Bone marrow (tissue), 2 donors: ENCODE measurements at regions not wholly inside any gene's neighbourhood (a gene's known extent, or its start where the extent isn't known, plus 50 kb on each side); places are given as distances from the start of the nearest gene placed in this dataset.
"Not testable (repeated sequence)": the region's sequence is repeated elsewhere in the genome, so short reads cannot be mapped to it uniquely, and the experiment has no call there.

Experiments used
- DNase-seq, 2 donors: peaks; one replicate each; lab custom pipeline; 2025; lab: John Stamatoyannopoulos, UW

DNA sequence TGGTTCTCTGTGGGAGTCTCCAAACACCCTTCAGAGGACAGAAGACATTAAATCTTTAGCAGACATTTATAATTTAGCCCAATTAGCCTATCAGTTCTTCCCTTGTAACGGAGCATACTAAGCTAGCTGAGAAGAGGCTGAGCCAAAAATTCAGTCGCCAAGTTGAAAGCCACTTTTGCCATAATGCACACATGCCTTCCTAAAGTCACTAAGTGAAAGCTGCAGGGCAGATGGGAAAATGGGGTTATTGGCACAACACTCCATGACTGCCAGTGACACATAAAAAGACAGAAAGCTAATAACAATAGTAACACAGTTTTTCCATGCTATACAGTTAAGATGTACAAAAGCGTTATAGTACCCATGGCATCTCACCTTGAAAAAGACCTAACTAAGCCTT is 176.2 kb downstream of the DIRAS2 start:
- DNase-seq, result no peak

DNA sequence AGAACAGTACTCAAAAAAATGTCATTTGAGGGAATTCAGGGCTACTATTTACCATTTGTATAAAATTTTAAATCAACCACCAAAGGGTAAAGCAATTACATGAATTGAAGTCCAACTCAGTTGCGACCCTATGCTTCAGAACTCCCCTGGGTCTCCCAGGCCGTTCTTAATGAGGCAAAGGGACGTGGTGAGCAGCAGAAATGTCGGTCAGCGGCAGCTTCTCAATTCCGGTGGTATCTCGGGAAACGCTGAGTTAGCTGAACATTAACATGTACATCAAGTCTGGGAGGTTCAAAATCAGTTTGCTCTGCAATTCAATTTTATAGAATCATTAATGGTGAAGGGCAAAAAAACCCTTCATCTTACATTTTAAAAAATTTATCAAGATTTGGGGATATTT is 173.2 kb downstream of the DIRAS2 start:
- DNase-seq, result no peak

DNA sequence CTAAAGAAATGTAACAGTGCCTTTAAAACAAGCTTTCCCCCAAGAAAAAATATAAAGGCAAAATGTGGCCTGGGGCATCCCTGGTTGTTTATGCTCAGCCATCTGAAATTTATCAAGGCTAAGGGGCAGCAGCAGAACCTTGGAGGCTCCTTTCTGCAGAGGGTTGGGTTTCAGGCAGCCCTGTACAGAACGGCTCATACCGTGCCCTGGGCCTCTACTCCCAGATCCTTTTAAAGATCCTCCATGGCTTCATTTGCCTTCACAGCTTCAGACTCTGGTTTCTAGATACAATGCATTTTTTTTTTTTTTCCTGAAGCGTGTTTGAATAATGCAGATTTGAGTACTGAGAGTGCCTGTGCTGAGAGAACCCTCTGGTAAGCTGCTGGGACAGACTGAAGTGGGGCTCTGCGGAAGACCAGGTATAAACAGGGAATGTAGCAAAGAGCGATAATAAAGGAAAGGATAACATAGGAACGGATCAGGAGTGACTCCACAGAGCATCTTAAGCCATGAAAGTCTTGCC is 172.7 kb downstream of the DIRAS2 start:
- DNase-seq, result no peak

DNA sequence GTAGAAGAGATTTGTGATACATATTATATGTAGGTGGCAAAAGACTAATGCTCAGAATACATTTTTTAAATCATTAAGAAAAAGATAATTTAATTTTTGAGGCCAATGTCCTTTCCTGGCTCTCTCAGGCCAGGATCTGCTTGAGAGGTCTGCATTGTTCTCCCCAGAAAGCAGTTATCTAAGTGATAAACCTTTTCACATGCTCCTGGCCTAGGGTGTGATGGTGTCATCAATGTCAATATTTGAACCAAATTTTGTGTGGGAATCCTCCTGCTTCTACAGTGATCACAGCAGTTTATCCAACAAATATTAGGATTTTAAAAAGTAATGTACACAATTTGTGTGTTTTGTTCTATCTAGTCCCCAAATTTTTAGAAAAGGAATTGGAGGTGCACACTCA is 166.6 kb downstream of the DIRAS2 start:
- no peak for DNase-seq

DNA sequence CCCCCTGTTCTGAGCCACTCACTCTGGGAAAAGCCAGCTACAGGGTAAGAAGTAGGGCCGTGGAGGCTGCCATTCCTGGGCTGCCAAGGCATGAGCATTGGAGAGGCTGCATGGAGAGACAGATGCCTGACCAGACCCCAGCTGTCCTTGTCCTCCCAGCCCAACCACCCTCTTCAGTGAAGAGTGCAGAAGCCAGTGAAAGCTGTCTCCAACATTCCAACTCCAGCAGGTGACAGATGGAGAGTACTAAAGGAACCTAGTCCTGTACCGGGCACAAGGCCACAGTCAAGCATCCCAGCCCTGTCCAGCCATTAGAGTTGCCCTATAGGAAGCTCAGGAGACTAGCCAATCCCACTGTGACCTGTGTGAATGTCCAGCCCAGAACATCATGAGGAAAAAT is 165.1 kb downstream of the DIRAS2 start:
- DNase-seq, result no peak

DNA sequence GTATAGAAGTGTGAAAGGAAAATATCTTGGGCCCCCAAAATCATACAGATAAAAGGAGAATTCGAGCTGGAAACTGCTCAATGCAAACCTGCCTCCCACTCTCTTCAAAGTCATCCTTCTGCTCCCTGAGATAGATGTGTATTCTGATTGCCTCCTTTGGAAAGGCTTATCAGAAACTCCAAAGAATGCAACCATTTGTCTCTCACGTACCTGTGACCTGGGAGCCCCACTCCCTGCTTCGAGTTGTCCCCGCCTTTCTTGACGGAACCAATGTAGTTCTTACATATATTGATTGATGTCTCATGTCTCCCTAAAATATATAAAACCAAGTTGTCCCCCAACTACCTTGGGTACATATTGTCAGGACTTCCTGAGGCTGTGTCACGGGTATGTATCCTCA is 163.8 kb downstream of the DIRAS2 start:
- no peak for DNase-seq

DNA sequence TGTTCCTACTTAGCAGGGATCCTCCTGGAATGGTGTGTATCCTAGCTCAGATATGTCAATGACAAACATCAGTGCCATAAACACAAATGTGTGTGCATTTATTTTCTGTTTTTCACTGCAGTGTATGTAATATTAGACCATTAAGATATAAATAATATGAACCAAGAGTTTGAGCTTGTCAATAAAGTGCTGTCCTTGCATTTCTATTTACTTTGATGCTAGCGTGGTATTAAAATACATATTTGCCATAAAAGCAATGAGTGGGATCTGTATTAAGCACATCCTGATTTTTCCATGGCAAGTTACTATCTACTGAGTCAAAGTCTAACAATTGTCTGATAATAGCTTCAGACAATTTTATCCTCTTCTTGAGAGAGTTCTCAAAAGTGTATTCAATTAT is 157.6 kb downstream of the DIRAS2 start:
- DNase-seq, result no peak

DNA sequence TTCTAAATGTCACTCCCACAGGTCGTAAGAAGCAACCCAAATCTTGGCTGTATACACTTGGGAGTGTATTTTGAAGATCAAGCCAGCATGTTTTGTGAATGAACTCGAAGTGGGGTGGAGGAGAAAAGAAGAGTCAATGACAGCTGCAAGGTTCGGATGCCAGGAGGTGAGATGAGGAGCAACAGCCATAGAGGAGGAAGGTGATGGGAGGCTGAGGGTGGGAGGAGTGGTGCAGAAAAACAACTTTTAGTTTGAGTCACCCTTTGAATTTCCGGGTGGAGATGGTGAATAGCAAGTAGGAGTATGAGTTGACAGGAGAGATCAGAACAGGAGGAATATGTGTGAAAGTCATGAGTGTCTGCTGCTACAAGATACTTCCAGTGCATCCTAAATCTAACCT is 153.6 kb downstream of the DIRAS2 start:
- no peak for DNase-seq

DNA sequence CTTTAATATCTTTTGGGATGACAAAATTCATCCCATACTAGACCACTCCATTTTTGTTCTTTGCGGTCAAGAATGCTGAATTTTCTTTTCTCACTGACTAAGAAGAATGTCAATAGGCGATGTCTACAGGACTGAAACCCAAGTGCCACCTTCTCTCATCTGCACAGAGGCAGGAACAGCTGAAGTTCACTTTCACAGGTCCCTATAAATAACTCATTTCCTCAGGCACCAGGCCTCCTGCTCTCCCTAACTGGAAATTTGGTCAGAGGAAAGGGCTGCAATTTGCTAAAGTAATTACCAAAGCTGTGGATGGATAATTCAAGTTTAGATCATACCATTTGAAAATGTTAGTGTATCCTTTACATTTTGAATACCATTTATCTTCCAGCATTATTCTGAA is 142.9 kb downstream of the DIRAS2 start:
- no peak for DNase-seq

DNA sequence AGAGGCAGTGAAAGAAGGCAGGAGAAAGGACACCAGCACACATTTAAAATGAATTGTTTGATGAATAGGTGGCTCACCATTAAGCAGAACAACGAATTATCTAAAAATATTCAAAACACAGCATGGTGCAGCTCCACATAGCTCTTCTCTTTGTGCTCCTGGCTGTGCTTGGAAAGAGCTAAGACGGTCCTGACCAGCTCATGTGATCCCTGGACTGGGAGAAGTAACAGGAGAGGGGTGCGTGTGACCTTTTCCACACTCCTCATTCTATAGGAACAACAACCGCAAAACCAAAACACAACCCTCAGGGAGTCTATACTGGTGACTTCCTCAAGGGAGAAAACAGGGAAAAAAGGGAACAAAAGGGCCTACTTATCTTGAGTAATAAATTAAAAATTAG is 140.5 kb downstream of the DIRAS2 start:
- DNase-seq, result no peak

DNA sequence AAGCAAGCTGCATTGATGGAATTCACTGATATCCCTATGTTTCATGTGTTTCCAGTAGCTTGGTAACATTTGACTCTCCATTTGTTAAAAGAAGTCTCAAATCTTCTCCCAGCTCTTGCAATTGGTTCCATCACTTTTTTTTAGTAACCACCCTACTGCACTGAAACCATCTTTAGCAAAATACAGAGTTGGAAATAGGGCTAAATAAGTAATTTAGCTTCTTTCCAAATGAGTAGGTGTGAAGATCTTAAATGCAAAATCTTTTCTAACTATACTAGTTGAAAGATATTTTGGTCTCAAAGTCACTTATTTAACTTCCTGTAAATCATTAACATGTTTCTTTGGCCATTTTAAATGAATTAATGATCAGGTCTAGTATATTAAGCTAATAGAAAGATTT is 138.1 kb downstream of the DIRAS2 start:
- DNase-seq, result no peak

DNA sequence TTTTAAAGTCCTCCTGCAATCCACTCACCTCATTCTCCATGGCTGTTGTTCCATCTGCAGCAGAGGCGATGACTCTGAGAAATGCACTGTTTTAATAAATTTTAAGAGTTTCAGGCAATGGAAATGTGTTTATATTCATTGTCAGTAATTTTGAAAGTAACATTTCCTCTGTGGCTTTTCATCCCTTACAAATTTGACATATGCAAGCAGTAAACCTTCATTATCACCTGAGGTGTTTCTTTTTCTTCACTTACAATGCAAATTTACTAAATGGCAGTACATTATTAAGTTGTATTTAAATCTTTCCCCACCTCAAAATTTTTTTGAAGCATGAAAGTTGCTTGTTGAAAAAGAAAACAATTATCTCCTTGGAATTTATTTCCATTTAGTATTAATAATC is 136.9 kb downstream of the DIRAS2 start:
- DNase-seq, result no peak

DNA sequence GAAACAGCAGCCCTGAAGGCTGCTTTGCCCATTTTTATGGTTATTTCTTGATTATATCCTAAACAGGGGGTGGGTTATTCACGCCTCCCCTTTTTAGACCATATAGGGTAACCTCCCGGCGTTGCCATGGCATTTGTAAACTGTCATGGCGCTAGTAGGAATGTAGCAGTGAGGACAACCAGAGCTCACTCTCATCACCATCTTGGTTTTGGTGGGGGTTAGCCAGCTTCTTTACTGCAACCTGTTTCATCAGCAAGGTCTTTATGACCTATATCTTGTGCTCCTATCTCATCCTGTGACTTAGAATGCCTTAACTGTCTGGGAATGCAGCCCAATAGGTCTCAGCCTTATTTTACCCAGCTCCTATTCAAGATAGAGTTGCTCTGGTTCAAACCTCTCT is 136.2 kb downstream of the DIRAS2 start:
- DNase-seq, result not testable (repeated sequence)

DNA sequence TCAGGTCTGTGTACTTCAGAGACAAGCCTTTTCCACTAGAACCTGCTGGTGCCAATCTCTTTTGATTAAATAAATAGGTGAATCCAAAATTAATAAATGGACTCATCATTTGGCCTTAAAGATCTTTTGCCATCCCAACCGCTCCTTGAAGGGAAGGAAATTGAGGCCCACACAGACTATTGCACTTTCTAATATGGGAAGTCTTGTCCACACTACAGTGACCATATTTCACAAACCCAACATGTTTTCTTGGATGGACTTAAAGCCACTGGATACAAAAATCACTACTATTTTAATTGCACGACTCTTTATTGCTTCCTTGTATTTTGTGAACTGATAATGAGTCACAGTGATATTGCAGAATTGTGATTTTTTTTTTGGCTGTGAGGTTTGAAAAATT is 135.0 kb downstream of the DIRAS2 start:
- no peak for DNase-seq

DNA sequence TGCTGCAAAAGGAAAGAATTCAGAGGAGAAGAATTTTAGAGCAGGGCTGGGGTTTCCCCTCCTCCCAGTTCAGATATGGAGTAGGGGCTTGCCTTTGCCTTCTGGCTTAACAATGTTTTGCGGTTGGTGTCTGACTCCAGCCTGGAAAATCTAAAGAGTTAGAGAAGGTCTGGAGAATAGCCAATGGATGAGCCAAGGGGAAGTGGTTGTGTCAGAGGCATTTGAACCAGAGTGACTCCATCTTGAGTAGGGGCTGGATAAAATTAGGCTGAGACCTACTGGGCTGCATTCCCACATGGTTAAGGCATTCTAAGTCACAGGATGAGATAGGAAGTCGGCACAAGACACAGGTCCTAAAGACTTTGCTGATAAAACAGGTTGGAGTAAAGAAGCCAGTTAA is 133.7 kb downstream of the DIRAS2 start:
- no peak for DNase-seq

DNA sequence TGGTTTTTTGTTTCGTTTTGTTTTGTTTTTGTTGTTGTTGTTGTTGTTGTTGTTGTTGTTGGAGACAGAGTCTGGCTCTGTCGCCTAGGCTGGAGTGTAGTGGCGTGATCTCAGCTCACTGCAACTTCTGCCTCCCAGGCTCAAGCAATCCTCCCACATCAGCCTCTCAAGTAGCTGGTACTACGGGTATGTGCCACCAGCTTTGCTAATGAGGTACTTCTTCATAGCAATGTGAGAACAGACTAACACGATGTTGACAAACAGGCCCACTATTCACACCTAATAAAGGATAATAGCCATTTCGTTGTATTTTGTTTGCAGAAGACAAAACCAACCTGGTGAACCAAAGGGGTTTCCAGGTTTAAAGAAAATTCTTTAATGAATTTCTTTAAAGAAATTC is 130.9 kb downstream of the DIRAS2 start:
- no peak for DNase-seq

DNA sequence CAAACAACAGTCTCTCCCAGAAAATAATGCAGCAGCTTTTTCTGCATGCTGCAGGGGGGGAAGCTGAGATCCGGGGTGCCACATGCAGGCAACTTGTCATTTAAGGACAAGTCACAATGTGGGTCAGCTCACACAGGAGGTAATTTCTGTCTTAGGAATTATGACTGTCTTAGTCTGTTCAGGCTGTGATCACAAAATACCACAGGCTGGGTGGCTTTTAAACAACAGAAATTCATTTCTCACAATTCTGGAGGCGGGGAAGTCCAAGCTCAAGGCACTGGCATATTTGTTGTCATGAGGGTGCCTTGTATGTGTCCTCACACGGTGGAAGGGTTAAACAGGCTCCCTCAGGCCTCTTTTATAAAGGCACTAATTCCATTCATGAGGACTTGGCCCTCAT is 127.7 kb downstream of the DIRAS2 start:
- no peak for DNase-seq

DNA sequence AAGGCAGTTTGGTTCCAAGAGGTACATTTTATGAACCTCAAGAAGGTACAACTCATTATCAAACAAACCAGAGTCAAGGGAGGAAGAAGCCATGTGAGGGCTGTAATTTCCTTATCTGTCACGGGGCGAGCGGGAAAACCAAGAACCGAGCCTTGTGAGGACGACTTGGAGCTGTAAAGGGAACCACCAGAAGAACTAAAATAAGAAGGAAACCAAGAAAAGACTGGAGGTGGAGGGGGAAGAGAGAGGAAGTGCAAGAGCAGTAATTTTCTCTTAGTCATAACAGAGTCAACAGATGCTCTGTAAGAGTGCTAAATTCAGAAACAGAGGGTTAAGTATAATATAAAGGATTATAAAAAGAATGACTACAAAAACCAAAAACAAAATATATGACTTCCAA is 127.1 kb downstream of the DIRAS2 start:
- DNase-seq, result no peak

DNA sequence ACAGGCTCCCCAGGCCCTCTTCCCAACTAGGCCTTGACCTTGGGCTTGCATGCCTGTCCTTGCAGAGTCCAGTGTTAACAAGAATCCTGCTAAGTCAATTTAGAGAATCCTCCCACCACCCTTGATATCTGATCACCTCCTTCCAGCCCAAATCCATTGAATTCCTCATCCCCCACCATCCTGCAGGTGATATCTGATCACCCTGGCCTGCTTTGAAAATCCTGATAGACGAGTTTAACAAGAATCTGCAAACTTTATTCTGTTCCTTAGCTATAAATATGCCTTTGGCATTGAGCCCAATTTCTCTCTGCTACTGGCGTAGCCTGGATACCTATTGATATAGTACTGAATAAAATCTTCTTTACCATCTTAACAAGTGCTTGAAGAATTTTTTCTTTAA is 125.5 kb downstream of the DIRAS2 start:
- no peak for DNase-seq

DNA sequence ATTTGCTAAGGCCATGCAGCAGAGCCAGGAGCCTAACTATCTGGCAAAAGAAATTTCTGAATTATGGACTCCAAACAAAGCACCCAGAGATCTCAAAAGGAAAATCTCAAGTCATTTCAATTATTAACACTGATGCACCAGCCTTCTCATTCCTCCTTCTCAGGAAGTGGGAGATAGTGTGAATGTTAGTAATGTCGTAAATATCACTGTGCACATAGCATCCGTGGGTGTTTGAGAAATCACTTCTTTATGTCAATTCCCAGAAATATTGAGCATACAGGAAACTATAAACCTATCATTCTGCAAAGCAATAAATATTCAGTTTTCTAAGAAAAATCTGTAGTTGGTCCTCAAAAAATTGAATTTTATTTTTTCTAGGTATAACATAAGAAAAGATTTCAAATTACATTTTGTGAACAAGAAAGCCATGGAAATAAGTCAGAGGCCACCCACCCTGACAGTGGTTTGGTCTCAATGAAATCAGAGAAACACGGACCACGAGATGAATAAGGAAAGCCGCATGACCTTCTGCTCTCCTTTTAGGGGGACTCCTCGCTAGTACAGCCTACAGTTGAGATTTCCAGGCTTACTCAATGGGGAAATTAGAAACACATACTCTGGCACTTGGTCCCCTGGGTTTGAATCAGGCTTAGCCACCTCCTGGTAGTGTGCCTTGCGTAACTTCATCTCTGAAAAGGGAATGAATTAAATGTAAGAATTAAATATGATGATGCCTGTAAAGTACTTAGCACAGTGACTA is 120.6 kb downstream of the DIRAS2 start:
- DNase-seq, result no peak

DNA sequence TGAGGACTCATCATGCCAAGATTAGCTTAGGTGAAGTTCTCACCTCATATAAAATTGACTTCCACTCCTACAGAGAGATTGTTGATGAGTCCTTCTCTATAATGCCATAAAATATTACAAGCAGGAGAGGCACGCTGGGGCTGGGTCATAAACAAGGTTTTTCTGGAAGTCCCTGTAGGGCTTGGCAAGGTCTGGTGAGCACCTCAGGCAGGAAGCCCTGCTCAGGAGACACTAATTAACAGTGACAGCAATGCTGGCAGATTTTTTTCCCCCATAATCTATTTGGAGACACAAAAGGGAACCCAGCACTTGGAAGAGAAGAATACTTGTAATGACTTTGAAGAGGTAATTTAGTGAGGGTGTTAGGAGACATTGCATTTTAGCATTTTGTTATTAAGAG is 118.7 kb downstream of the DIRAS2 start:
- no peak for DNase-seq

DNA sequence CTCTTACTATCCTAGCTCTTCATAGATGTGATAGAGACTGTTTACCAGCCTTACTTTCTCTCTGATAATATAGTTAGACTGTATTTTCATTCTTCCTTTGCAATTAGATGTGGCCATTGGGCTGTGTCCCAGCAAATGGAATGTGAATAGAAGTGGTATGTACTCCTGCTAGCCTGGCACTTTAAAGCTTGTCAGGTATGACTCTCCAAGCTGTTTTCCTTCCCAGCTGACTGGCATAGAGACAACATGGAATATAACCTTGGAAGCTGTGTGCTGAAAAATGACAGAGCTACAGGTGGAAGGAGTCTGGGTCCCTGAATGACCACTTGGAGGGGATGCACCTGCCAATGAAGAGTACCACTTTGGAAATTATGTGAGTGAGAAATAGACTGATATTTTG is 116.2 kb downstream of the DIRAS2 start:
- no peak for DNase-seq

DNA sequence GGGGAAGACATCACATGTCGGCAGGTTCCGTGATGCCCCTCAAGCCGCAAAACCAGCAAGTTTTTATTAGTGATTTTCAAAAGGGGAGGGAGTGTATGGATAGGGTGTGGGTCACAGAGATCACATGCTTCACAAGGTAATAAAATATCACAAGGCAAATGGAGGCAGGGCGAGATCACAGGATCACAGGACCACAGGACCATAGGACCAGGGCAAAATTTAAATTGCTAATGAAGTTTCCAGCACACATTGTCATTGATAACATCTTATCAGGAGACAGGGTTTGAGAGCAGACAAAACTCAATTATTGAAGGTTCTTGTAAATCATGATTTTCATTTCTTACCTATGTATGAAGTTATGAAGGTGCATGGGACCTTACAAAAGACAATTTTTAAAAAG is 106.5 kb downstream of the DIRAS2 start:
- DNase-seq, result not testable (repeated sequence)

DNA sequence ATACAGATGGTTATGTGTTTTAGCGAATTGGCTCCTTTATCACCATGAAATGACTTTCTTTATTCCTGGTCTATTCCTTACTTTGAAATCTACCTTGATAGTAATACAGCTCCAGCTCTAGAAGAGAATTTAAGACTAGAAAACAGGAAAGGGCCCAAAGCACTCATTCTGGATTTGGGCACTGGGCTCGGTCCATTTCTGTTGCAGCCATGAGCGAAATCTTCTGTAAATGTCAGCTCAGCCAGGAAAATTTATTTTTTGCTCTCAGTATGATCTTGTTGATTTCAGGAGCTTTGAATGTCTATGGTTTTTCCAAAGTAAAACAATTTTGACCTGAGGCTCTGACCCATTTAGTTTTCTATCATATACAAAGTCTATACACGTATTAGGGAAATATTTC is 104.1 kb downstream of the DIRAS2 start:
- DNase-seq, result no peak
